AG09319 (cell line): ENCODE measurements at regions not wholly inside any gene's neighbourhood (a gene's known extent, or its start where the extent isn't known, plus 50 kb on each side); places are given as distances from the start of the nearest gene placed in this dataset.

Experiments used
- DNase-seq: peaks from one replicate; pipeline ENCODE4 v3.0.0-alpha.2; 2010; ENCODE audit warnings: low read depth; ENCODE audit errors: extremely low read depth
- CTCF ChIP-seq: IDR thresholded peaks from 2 replicates; pipeline ENCODE4 v1.5.1; 2011; ENCODE audit warnings: low read depth, mild to moderate bottlenecking, inconsistent platforms, low read length, moderate library complexity

- no peak for DNase-seq
- TF ChIP-seq CTCF = no peak
These were observed 389.1 kb upstream of the COBL start for GRCh38 chr7:51705701-51706100.

GRCh38 chr7:51702673-51703072, 386.1 kb upstream of the COBL start:
- no peak for DNase-seq
- no peak for TF ChIP-seq CTCF

- no peak for TF ChIP-seq CTCF
- no peak for DNase-seq
These were observed 385.3 kb upstream of the COBL start for GRCh38 chr7:51701935-51702334.

GRCh38 chr7:51700593-51701215, 384.1 kb upstream of the COBL start:
- DNase-seq = no peak
- TF ChIP-seq CTCF = no peak

GRCh38 chr7:51693258-51693657, 376.6 kb upstream of the COBL start:
- TF ChIP-seq CTCF = no peak
- no peak for DNase-seq

- TF ChIP-seq CTCF = no peak
- no peak for DNase-seq
These were observed 372.9 kb upstream of the COBL start for GRCh38 chr7:51689547-51689946.

- no peak for DNase-seq
These were observed 369.2 kb upstream of the COBL start for GRCh38 chr7:51685794-51686193.

More at GRCh38 chr7:51685794-51686193, 369.2 kb upstream of the COBL start:
- no peak for TF ChIP-seq CTCF
